Hematopoietic multipotent progenitor cell (in vitro differentiated cells): ENCODE measurements at regions not wholly inside any gene's neighbourhood (a gene's known extent, or its start where the extent isn't known, plus 50 kb on each side); places are given as distances from the start of the nearest gene placed in this dataset.
A peak's percentile ranks its signal among the peaks of the same experiment; 100 is the strongest.

Experiments
- DNase-seq, 3 donors: peaks; one replicate each; pipeline ENCODE4 v3.0.0-alpha.2; 2011 to 2015; ENCODE audit warnings: low read depth in 2 of 3, low spot score in 2 of 3

DNA sequence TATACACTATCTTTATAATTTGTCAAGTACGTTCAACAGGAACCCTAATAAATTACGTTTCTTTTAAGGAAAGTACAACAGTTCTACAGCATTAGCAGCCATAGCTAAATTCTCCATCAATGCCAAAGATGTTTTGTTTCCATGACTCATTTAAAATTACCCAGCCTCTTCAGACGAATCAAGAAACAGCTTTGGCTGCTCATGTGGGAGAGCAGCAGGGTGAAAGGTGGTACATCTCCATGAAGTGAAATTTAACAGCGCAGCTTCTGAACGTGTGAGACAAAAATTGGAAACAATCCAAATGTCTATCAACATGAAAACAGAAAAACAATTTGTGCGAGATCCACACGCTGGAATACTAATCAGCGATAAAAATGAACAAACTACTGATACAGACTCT is 327.3 kb upstream of the CDH6 start:
- DNase-seq = no peak

DNA sequence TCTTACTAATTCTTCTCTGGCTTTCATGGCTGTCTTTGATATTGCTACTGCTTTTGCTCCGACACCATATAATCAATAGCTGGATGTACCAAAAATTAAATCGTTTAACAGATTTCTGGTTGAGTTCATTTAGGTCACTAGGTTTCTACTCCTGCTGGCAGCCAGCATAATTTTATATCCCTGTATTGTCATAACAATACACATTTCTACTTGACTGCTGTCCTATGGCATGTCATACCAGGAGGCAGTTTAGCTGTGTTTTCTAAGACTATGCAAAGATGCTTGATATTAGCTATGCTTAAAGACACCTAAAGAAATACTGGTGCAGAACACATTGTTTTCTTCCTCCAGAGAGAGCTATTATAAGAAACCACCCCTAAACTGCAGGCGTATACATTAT is 337.2 kb upstream of the CDH6 start:
- no peak for DNase-seq

DNA sequence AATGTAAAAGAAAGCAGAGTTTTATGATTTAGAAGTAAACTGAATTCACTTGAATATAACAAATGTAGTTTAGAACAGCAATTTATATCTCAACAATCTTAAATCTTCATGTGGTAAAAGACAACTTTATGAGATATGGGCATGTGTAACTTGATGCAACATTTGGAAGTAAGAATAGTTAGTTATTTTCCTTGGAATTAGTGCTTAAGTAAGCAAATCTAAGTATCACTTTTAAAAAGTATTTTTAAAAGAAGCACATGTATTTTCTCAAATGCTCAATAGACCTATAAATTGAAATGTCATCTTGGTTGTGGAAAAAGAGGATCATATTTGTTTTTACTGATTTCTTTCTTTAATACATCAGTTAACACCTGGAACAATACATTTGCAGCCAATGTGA is 340.3 kb upstream of the CDH6 start:
- no peak for DNase-seq

DNA sequence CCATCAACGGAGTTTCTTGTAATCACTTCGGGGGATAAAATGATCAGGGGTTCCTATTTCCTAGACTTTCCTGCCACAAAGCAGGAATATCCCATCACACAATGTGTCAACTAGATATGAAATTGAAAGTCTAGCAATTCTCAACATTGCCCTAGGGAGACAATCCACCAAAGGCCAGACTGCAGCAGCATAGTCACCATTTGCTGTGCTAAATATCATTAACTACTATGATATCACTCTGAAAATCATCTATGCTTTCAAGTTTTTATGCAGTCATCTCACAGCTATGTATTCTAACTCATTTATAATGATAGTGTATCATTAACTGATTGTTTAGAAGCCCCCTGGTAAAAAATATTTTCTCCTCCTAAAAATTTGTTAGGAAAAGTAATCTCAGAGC is 342.6 kb upstream of the CDH6 start:
- DNase-seq = no peak

DNA sequence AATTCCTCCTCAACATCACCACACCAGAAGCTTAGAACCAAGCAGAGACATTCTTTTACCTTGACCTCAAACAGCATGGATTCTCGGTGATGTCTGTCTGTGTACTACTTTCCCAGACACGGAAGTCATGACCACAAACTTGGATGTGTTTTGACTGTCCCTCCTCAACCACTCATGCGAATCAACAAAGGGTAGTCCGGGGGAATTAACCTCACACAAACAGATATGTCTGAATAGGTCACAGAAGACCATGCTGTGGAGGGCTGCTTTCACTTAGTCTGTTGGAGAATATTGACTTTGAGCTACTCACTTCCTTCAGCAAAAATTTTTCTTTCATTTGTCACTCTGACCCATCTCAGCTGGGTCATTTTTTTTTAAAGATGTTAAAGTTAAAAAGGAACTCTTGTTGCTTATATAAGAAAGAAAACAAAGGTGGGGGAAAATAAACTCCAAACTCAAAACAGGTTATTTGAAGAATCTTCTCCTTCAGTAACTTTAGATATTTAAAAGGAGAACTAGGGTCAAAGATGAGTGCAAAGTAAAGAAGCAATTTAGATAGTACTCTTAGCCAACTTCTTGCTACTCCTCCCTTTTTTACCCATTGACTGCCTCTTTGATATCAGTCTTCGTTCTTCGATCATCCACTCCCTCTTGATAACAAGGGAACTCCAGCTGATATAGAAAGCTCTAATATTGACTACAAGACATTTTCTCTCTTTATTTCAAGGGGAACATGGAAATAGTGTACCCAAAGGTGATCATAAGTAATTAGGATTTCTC is 343.4 kb upstream of the CDH6 start:
- no peak for DNase-seq

DNA sequence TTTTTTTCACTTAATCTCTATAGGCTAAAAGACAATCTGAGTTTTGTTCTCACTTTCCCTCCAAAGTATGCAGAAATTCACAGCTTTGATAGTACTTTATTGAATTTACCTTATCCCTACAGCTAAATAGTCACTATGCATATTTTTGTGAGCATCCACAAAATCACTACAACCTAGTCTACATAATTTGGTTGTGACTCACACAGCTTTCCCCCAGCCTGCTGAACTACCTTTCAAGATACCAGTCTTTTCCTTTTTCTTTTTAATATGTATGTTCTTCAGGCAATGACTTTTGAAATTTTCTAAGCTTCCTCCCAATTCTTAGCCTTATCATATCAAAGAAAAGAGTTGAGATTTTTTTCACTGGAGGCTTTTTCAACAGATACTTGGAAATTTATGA is 347.3 kb upstream of the CDH6 start:
- no peak for DNase-seq

DNA sequence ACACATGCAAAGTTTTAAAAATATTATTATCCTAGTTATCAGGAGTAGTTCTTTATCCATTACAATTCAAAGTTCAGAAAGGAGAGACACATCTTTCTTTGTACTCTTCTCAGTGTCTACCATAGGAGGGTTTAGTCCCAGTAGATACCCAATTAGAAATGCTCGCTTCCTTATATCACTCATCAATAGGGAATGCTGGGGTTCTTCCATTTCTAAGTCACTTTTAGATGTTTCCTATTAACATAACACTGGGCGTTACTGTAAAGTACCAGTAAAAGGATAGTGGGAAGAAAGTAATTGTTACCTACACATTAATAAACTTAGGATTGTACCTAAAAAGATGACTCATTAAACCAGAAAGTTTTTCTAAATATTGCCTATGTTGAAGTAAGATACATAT is 348.3 kb upstream of the CDH6 start:
- DNase-seq = no peak

DNA sequence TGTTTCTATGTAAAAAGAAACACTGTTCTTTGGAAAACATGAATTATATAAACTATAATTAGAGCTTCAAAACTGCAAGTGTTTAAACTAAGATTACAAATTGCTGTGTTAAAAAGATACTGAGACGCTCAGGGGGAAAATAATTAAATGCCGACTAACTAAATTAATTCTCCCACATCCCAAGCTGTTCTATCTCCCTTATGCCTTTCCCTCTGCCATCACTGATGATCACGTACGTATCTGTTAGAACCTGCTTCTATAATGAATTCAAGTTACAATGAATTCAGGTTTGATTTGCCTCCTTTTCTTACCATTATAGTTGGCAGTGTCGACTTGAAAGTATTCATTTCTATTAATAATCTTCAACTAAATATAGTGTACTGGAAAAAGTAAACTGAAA is 349.9 kb upstream of the CDH6 start:
- DNase-seq = no peak

DNA sequence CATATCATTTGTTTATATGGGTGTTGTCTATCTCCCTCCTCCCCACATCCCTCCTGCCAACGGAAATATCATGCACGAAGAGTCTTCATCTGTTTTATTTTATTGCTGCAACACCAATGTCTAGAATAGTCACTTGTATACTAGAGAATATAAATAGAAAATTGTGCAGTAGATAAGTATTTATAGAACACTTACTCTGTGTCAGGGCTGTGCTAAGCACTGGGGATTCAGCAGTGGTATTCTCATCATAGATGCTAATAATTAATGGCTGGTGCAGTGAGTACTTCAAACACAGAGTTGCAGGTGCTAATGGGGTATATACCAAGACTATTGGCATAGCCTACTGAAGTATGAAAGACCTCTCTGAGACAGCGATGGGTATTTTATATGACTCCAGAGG is 353.5 kb upstream of the CDH6 start:
- no peak for DNase-seq

DNA sequence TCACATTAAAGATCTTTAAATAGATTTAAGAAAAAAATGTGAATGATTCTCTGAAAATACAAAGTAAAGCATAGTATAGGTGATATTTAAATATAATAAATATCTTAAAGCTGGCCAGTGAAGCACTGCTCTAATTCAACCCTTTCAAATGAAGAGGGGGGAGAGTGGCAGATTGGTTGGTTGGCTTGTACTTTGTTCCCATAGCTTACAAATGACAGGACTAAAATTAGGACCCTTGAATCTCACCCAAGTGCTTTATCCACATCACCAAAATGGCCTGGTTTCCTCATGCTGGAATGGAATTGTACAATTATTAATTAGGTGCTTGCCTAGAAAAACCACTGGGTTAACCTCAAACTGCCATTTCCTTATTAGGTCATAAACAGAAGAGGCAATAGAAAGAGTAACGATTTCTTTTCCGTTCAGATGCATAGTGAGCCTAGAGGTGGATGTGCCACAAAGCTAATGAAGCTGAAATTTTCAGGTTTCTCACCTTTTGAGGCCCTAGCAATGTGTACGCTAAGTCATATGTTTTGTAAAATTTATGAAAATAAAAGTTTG is 354.5 kb upstream of the CDH6 start:
- DNase-seq = peak in 1 of 3 donors; percentile 65

DNA sequence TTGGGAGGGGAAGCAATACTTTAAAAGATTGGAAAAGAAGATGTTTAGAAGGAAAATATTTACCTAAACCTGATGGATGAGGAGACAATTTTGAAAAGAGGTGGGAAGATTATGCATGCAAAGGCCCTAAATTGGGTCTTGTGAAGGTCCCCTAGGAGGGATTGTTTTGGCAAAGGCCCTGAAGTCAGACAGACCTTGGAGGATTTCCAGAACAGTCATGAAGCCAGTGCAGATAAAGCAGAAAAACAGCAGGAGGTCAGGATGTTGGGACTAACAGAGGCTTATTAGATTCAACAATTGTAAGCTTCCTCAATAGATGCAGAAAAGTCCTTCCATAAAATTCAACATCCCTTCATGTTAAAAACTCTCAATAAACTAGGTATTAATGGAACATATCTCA is 361.0 kb upstream of the CDH6 start:
- DNase-seq = no peak

DNA sequence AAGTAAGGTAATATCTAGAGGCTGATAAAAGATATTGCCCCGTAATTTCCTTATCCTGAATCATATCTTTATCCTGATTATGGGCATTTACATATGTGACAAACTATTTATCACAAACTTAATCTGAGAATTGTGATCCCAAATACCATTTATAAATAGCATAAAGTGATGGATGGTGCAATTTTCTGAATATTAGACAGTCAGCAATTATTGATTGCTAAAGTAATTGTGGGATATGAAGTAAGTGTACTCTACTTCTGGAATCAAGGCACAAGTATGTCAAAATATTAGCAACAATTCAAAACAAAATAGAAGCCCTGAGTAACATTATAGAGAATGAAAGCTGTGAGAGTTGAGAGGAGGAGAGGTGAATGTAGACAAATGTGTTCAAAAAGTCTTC is 361.9 kb upstream of the CDH6 start:
- DNase-seq = no peak

DNA sequence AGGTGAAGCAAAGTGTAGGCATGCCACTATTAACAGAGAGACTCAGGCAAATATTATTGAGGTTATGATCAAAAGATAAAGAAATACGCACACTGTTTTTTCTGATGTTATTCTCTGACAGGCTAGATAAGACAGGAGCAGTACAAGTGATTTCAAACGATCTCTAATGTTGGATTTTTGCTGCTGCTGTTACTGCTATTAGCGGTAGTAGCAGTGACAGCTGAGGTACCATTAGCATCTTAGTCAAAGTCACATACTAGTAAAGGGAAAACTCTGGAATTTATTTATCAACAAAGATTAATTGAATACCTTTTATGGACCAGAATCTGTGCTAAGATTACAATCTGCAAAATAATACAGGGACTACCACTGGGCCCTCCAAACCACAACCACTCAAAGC is 362.4 kb upstream of the CDH6 start:
- no peak for DNase-seq

DNA sequence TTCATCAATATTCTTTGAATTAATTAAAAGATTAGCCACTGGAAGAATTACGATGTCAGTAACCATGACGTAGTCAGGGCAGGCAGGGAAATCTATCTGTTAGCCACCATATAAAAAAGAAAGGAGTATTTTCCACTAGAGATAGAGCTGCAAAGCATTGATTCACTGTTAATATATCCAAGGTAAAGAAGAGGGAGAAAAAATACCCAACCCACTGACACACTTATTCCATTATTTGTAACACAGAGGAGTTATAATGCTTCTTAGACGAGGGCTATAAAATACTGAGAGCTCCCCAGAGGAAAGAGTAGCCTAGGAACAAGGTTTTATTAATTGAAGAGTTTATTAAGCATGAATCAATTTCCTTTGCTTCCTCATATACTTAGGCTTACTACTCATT is 382.2 kb upstream of the CDH6 start:
- no peak for DNase-seq

DNA sequence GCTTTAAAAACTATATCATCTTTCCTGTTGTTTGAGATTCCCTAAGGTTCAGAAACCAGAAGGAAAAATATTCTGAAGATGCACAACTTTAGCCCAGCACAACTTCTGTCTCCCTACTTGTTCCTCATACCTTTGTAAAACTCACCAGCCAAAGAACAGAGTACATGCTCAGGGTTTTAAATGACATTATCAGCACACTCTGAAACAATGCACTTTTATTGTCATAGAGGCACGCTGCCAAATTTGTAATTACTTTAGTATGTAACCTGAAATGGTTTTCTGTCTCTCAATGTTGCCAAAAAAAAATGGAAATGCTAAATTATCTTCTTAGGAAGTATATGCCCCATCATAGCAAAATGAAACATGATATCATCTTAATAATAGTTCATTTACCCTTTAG is 383.6 kb upstream of the CDH6 start:
- DNase-seq = no peak

DNA sequence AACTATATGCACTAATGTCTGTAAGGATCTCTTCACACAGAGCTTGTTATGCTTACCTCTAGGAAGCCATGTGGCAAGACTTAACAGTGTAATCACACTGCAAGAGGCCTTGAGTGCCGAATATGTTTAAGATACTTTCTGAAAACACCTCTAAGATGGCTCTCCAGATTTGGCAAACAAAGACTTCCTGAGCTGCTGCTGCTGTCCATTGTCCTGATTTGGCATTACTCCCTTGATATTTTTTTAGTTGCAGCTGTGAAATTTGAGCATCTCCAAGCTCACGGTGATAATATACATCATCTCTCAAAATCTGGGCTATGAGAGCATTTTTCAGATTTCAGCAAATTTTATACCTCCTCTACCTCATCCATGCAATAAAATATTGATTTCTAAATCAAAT is 384.5 kb upstream of the CDH6 start:
- DNase-seq = peak in 1 of 3 donors; percentile 5

DNA sequence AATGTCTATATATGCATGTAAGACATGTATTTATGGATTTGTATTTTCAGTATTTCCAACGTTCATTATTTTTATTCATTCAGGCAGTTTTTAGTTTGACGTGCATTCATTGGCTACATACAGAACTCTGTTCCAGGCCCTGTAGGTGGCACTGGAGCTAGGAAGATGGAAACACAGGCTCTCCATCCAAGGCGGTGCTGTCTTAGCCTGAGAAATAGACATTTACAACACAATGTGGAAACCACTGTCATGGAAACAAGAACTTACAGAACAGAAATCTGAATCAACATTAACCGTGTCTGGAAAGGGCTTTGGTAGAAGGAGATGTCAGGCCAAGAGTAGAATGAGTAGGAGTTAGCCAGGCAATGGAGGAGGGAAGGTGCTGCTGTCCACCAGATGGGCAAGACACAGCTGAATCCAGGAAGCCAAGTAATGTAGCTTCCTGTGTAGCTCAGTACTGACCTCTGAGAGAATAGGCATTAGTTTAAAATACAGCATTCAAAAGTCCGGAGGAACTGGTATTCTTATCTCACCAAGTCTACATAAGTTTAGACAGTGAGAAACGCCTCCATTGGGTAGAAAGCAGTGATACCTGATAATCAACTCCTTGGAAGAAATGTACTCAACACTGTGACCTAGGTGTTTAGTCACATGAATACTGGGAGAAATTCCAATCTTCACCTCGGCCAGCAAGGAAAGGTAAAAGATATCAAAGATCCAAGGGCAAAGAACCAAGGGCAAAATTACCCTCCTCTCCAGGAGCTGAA is 388.6 kb upstream of the CDH6 start:
- DNase-seq = peak in 1 of 3 donors; percentile 35

DNA sequence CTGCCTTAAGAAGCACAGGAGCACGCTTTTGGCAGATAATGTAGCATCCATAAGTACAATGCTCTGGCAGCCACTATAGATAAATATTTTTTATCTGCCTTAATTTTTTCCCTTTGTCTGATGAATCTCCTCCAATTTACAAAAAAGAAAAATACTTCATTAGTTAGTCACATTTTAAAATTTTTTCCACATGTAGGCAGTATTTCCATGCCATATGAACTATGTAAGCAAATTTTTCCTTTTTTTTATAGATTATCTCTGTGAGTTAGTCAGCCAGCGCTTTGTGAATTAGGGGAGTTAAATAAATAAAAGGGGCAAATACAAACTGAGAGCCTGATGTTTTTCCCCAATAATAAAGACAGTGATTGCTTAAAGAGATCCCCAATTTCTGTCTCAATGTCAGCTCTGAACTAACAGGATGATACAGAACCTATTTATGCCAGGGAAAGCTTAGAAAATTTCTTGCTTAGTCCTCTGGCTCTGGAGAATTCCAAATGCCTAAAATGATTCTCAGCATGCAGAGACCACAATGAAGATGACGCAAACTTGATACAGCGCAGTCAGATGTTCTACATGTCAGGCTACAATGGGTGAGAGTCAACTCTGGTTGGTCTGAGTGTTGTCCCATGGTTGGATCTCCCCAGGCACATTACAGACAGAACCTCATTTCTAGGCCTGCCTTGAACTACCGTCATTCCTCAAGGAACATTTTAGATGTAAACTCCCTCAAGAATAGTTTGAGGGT is 390.4 kb upstream of the CDH6 start:
- no peak for DNase-seq

DNA sequence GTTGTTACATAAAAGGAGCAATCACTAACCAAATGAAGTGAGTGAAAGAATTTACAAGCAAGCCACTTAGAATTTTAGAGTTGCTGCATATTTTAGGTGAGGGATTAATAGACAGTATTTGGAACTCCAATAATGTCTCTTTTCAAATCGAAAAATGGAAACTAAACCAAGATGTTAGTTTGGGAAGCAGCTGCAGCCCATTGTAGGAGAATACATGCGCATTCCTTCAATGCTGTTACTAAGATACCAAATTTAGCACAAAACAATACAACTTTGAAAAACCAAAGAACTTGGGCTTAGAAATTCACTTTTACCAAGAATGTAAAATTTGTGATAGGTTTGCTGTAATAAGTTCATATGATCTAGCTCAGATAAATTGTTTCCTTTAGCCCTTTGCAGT is 411.8 kb upstream of the CDH6 start:
- no peak for DNase-seq

DNA sequence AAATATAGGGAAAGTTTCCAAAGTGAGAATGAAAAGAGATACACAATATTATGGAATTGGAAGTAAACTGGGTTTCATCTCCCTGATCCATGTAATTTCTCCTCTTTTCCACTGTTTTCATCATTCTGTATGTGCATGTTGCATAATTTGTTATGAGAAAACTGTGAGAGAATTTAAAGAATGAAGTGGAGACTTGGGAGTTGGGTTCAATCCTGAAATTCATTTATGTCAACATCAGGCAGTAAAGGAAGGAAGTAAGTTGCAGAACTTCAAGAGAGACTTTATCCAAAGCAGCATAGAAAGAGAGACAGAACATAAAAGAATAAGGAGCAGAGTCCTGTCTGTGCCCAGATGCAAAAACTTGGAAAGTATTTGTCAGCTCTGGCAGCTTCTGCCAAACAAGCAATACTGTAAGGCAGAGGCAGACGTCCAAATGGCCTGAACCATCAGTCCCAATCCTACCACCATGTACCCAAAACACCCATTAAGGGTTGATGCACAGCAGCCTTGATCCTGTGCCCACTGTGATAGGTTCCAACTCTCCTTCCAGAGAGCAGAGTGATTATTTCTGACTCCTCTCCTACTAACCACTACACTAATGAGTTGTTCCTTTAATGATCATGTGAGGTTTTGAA is 425.3 kb upstream of the CDH6 start:
- DNase-seq = no peak

DNA sequence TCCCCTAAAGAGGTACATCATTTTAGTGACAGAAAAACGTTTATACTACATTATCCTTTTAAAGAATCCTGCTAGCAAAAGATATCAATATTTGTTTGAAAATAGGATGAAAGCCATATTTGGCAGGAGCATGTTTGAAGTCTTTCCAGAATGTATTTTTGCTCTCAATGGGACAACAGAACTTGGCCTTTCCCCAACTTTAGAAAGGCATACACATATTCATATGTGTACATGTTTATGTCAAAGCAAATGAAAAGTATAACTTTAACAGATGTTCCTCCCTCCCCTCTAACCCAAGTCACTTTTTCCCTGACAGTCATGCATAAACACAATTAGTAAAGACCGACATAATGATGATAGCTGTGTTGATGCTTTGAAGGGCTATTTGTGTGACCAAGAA is 427.8 kb upstream of the CDH6 start:
- no peak for DNase-seq
